KOPT-K1 (cell line): ENCODE measurements at regions not wholly inside any gene's neighbourhood (a gene's known extent, or its start where the extent isn't known, plus 50 kb on each side); places are given as distances from the start of the nearest gene placed in this dataset.
"Not testable (repeated sequence)": the region's sequence is repeated elsewhere in the genome, so short reads cannot be mapped to it uniquely, and the experiment has no call there.

ENCODE experiments used
- H3K27ac ChIP-seq: fragments of 200-600 bp; sonication (generic); 2 replicates; pipeline ENCODE4 v1.5.1; 2016; ENCODE audit warnings: antibody characterized with exemption, mild to moderate bottlenecking, low read depth, low read length; ENCODE audit not compliant: poor library complexity, severe bottlenecking
- H3K36me3 ChIP-seq: fragments of 200-600 bp; sonication (generic); 2 replicates; pipeline ENCODE4 v1.5.1; 2017; ENCODE audit warnings: antibody characterized with exemption, mild to moderate bottlenecking, low read length, moderate library complexity; ENCODE audit not compliant: insufficient read depth
- H3K9me3 ChIP-seq: fragments of 200-600 bp; sonication (generic); 2 replicates; pipeline ENCODE4 v1.5.1; 2017; ENCODE audit warnings: antibody characterized with exemption, low read length, mild to moderate bottlenecking; ENCODE audit not compliant: insufficient read depth, poor library complexity, severe bottlenecking

DNA sequence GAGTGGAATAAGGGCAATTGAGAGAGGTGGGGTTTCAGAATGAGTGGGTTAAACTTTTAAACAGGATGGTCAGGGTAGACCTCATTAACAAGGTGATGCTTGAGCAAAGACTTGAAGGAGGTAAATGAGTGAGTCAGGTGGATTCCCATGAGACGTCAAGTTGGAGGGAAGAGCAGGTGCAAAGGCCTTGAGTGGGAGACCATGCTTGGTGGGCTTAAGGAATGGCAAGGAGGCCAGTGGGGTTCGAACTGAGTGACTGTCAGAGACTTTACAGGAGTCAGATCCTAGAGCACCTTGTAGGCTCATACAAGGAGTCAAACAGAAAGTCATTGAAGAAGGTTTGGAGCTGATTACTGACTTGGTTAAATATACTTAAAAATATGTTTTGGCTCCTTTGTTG lies 284.1 kb downstream of the CYRIA start:
- H3K9me3 ChIP-seq, result no peaks in the 10 kb centered on the region
- H3K36me3 ChIP-seq, result no peaks in the 10 kb centered on the region
- H3K27ac ChIP-seq, result no peak overlapping the region

DNA sequence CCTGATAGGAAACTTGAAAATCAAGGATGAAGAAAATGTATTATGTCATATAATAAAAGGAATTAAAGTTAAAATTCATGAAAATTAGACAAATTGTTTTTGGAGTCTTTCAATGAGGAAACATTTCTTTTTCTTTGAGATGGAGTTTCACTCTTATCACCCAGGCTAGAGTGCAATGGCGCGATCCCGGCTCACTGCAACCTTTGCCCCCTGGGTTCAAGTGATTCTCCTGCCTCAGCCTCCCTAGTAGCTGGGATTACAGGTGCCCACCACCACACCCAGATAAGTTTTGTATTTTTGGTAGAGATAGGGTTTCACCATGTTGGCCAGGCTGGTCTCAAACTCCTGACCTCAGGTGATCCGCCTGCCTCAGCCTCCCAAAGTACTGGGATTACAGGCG lies 285.7 kb downstream of the CYRIA start:
- H3K27ac ChIP-seq, H3K9me3 ChIP-seq, H3K36me3 ChIP-seq: not testable (repeated sequence)

DNA sequence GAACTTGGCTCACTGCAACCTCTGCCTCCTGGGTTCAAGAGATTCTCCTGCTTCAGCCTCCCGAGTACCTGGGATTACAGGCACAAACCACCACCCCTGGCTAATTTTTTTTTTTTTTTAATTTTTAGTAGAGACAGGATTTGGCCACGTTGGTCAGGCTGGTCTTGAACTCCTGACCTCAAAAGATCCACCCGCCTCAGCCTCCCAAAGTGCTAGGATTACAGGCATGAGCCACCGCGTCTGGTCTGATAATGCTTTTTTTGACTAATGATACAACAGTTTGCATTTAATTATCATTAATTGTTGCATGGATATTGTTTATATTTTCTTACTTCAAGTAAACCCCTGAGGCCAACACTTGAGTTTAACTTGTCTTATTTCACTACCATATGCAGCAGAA lies 286.6 kb downstream of the CYRIA start:
- H3K36me3 ChIP-seq, H3K27ac ChIP-seq, H3K9me3 ChIP-seq: not testable (repeated sequence)

DNA sequence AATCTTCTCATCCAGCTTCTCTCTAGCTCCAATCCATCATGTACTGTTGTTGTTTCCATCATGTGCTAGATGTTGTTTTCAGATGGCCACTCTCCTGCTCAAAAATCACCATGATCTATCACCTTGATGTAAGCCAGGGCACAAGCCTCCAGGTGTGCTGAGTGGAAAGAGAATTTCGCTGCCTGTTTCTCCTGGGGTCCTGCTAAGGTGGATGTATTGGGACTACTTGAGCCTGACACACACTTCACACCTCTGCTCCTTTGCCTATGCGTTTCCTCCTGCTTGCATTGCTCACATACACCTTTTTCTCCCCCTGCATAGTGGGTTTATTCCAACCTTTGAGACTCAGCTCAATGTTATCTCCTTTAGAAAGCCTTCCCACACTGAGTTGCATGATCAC lies 287.6 kb downstream of the CYRIA start:
- H3K27ac ChIP-seq, result no peak overlapping the region
- no peaks in the 10 kb centered on the region for H3K9me3 ChIP-seq
- H3K36me3 ChIP-seq, result no peaks in the 10 kb centered on the region

DNA sequence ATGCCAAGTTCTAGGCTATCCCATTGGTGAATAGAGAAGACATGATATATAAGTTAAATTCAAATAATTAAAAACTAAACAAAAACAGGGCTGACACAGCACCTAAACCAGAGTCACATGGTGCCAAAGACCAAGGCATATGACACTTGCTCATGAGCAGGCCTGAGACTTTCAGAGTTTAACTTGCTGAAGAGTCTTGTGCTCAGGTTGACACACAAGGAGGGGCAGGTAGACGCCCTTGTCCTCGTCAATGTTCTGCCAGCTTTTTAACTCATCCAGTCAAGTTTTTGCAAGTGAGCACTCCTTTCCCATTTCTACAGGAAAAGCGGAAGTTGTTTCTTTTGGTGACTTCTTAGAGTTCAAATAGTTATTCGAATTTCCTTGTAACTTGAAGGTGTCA lies 289.7 kb downstream of the CYRIA start:
- Histone ChIP-seq H3K9me3 (no peaks in the 10 kb centered on the region), H3K27ac (no peak overlapping the region), H3K36me3 (no peaks in the 10 kb centered on the region)

DNA sequence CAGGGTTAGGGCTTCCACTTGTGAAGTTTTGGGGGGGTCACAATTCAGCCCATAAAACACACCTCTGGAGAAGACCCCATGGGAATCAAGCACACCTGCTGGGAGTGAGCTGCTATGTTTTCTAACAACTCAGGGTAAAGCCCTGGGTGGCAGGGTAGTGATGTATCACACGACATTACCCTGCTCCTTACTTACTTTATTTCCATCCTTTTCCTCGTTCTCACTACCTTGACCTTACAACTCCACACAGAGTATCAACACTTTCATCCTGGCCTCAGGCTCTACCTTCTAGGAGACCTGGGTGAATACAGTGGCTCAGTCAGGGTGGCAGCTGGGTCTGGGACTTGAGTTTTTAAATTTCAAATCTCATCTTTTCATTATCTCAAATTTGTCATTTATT lies 290.3 kb downstream of the CYRIA start:
- Histone ChIP-seq H3K27ac (no peak overlapping the region), H3K9me3 (no peaks in the 10 kb centered on the region), H3K36me3 (no peaks in the 10 kb centered on the region)

DNA sequence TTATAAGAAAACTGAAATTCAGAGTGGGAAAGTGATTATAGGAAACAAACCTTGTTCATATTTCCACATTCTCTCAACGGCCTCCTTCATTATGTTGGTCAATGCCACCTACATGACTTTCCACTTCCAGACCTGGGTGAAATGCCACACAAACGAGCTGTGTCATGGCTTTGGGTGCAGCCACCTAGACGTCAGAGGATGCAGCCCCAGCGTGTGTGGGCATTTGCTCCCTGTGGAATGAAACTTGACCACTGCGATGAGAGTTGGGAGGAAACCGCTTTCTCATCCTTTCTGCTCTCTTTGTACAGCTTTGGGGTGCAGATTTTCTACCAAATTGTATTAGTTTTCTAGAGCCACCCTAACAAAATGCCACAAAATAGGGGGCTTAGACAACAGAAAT lies 291.0 kb downstream of the CYRIA start:
- Histone ChIP-seq H3K27ac (no peak overlapping the region), H3K36me3 (no peaks in the 10 kb centered on the region), H3K9me3 (no peaks in the 10 kb centered on the region)

DNA sequence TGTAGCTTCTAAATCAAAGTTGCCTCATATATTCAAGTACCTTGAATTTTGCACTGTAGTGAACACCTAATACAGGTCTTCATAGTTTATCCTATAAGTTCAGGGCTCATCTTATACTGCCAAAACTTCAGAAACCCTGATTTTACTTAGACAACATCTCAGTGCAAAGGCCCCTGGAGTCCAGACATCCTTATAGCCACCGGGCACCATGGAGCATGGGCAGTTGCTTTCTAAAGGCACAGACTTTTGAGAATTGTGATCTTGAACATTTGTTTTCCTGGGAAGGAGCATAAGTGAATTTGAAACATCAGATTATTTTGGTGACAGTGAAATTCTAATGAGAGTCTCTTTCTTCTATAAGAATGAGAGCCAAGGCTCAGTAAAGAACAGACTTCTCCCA lies 292.3 kb downstream of the CYRIA start:
- H3K36me3 ChIP-seq, result no peaks in the 10 kb centered on the region
- H3K27ac ChIP-seq, result no peak overlapping the region
- no peaks in the 10 kb centered on the region for H3K9me3 ChIP-seq

DNA sequence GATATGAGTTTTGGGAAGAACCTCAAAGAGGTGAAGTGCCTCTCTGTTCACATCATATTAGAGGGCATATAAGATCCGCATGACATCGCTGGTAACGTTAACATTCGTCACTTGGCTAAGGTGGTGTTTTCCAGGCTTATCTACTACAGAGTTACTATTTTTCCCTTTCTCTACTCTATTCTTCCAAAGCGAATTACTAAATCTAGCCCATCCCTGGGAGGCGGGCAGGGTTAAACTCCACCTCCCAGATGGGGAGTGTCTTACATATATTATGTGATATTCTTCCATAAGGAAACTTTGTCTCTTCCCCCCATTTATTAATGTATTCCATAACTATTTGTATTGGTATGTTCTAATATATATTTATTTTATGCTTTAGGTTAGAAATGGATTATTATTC lies 293.9 kb downstream of the CYRIA start:
- Histone ChIP-seq H3K9me3 (no peaks in the 10 kb centered on the region), H3K36me3 (no peaks in the 10 kb centered on the region), H3K27ac (no peak overlapping the region)

DNA sequence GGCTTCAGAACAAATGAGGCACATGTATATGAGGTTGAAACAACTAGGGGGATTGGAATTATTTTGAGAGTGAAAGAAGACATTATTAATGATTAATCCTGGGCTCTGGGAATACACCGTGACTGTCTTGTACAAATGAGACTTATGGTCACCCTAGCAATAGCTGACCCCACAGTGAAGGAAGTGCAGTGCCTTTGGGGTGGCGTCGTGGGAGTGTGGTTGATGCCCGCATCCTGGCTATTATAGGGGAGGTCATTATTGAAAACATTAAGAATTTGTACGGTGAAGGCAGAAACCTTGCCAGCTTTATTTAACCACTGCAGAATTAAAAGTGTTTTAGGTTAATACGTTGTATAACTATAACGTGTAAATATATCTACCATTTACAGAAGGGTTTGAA lies 296.7 kb downstream of the CYRIA start:
- Histone ChIP-seq H3K36me3 (no peaks in the 10 kb centered on the region), H3K9me3 (no peaks in the 10 kb centered on the region), H3K27ac (no peak overlapping the region)

DNA sequence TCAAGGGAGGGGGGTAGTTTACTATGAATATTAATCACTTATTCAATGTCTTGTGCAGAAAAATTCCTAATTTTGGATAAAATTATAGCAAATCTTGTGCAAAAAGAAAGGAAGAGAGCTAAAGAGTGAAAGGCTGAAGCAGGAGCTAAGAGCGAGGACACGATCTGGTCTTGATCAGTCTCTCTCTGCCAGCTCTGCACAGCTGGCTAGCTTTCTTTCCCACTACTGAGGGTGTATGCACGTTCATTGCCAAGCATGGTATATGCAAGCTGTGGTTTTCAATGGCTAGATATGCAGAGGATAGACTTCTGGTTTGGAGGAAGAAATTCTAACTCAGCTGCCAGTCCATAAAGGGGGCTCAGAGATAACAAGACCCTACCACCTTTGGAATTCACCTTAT lies 297.3 kb downstream of the CYRIA start:
- H3K9me3 ChIP-seq, result no peaks in the 10 kb centered on the region

DNA sequence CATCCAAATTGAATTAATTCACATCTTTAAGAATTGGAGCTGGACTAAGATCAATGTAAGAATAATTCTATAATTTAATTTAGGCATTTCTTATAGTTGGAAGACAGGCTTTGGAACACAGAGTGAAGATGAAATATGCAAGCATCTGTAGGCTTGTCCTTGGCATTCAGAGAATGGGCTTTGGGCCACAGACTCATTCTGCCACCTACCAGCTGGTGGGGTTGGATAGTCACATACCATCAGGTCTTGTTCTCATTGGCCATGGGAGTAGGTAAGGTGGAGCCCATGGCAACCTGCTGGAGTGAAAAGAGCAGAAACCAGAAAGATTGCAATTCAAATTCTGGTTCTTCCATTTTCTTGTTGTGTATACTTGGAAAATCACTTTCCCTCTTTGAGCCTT lies 300.3 kb downstream of the CYRIA start:
- Histone ChIP-seq H3K36me3 (no peaks in the 10 kb centered on the region), H3K9me3 (no peaks in the 10 kb centered on the region), H3K27ac (no peak overlapping the region)

More for the DNA sequence above, 297.3 kb downstream of the CYRIA start:
- Histone ChIP-seq H3K27ac (no peak overlapping the region), H3K36me3 (no peaks in the 10 kb centered on the region)

DNA sequence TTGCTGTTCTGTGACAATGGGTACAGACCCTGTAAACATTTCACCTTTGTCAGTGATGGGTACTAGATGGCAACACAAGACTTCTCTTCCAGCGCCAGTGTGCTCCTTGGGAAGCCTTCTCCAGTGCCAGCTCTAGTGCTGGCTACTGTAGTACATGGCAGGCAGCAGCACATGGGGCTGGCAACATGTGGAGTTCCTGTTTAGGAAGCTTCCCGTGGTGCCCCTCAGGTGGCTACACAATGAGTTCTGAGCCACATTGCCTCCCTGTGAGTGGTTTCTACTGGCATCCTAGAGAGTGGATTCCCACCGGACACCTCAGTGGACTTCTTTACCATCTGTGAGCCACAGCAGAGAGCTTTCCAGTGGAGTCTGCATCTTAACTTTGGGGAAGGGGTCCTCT lies 302.1 kb downstream of the CYRIA start:
- H3K36me3 ChIP-seq, result no peaks in the 10 kb centered on the region
- H3K9me3 ChIP-seq, result no peaks in the 10 kb centered on the region
- no peak overlapping the region for H3K27ac ChIP-seq

DNA sequence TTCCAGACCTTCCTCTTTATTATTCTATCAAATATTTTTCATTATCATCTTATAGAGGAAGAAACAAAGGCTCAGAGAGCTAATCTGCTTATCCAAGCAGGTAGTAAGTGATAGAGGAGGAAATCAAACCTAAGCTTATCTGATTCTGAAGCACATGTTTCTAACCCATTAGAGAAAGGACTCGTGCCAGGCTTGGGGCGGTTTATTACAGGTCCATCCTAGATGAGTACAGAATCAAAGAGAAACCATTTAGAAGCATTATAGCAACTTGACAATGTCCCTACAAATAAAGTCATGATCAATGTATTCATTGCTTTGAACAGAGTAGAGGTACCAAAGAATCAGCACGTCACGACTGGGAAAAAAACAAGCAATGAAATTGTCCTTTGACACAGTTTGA lies 303.0 kb downstream of the CYRIA start:
- Histone ChIP-seq H3K9me3 (no peaks in the 10 kb centered on the region), H3K36me3 (no peaks in the 10 kb centered on the region), H3K27ac (no peak overlapping the region)

DNA sequence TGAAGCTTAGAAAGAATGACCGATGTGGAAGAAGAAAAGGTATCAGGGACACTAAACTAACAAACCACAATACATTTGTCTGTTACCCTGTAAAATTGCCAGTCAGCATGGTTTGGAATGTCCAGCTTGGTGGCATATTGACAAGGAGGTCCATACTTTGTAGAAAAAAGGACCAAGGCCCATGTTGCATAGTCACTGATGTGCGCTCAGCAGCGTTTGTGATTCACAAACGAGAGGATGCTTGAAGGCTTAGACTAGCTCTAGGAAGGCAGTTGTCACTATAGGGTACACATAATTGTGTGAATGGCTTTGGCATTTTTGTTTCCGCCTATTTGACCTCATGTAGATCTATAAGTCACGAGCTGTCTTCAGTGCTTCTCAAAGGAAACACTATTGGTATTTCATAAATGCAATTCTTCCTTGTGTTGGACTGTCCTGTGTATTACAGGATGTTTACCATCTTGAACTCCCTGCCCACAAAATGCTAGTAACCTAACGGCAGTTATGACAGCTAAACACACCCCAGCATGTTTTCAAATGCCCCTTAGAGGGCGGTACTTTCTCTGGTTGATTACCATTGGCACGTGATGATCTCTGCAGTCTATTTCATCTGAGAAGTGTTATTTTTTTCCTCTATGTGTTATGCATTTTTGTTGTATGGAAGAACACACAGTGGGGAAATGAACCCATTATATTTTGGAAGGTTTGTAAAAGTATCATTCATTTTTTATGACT lies 304.2 kb downstream of the CYRIA start:
- Histone ChIP-seq H3K27ac (no peak overlapping the region), H3K36me3 (no peaks in the 10 kb centered on the region), H3K9me3 (no peaks in the 10 kb centered on the region)

DNA sequence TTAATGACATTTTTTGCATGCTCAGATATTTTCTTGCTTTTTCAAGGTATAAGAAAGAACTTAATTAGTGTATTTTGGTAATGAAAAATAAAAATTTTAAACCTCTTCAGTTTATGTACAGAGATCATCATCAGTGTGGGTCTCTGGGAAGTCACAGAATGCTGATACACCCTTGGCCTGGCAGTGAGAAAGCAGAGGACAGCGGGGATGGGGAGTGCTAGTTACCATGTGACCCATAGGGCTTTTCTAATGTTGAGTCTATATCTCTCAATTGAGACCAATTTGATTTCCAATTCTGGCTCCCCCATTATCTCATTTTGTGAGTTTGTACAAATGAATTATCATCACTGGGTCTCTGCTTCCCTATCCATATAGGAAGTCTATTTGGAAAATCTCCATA lies 305.7 kb downstream of the CYRIA start:
- H3K36me3 ChIP-seq, result no peaks in the 10 kb centered on the region
- no peak overlapping the region for H3K27ac ChIP-seq
- no peaks in the 10 kb centered on the region for H3K9me3 ChIP-seq
